MM.1S (cell line): ENCODE measurements at regions not wholly inside any gene's neighbourhood (a gene's known extent, or its start where the extent isn't known, plus 50 kb on each side); places are given as distances from the start of the nearest gene placed in this dataset.

ENCODE experiments used
- DNase-seq: peaks from one replicate; pipeline ENCODE4 v3.0.0-alpha.2; 2015
- H2AFZ ChIP-seq: fragments of 300-600 bp; sonication (generic); 2 replicates; pipeline ENCODE4 v1.6.0; 2016; ENCODE audit warnings: antibody characterized with exemption, low read length
- H3F3A ChIP-seq: fragments of 300-600 bp; sonication (generic); 2 replicates; pipeline ENCODE4 v1.6.1; 2016; ENCODE audit warnings: mild to moderate bottlenecking, antibody characterized with exemption, low read length, moderate library complexity, mixed read lengths; ENCODE audit not compliant: insufficient read depth
- H3K27ac ChIP-seq: fragments of 300-600 bp; sonication (generic); 2 replicates; pipeline ENCODE4 v1.5.1; 2016; ENCODE audit warnings: mild to moderate bottlenecking, low read length
- H3K27me3 ChIP-seq: fragments of 300-600 bp; sonication (generic); replicated peaks from 2 replicates; pipeline ENCODE4 v1.6.0; 2016; ENCODE audit warnings: low read length; ENCODE audit not compliant: insufficient read depth
- H3K36me3 ChIP-seq: fragments of 300-600 bp; sonication (generic); replicated peaks from 2 replicates; pipeline ENCODE4 v1.6.1; 2016; ENCODE audit warnings: mild to moderate bottlenecking, low read length, mixed read lengths; ENCODE audit not compliant: insufficient read depth
- H3K4me1 ChIP-seq: fragments of 300-600 bp; sonication (generic); 2 replicates; pipeline ENCODE4 v1.6.1; 2016; ENCODE audit warnings: low read length, mixed read lengths
- H3K4me2 ChIP-seq: fragments of 300-600 bp; sonication (generic); 2 replicates; pipeline ENCODE4 v1.6.0; 2016; ENCODE audit warnings: low read depth, low read length
- H3K4me3 ChIP-seq: fragments of 300-600 bp; sonication (generic); 2 replicates; pipeline ENCODE4 v1.5.1; 2016; ENCODE audit warnings: low read length, mixed read lengths
- H3K79me2 ChIP-seq: fragments of 300-600 bp; sonication (generic); 2 replicates; pipeline ENCODE4 v1.6.1; 2016; ENCODE audit warnings: mixed run types, low read length, mixed read lengths
- H3K9ac ChIP-seq: fragments of 300-600 bp; sonication (generic); 2 replicates; pipeline ENCODE4 v1.6.1; 2016; ENCODE audit warnings: low read length, mixed read lengths
- H3K9me2 ChIP-seq: fragments of 300-600 bp; sonication (generic); replicated peaks from 2 replicates; pipeline ENCODE4 v1.6.1; 2016; ENCODE audit warnings: mild to moderate bottlenecking, low read length, mixed read lengths; ENCODE audit not compliant: insufficient read depth
- H3K9me3 ChIP-seq: fragments of 300-600 bp; sonication (generic); replicated peaks from 2 replicates; pipeline ENCODE4 v1.6.1; 2016; ENCODE audit warnings: mild to moderate bottlenecking, low read length, mixed read lengths; ENCODE audit not compliant: insufficient read depth
- H4K20me1 ChIP-seq: fragments of 300-600 bp; sonication (generic); 2 replicates; pipeline ENCODE4 v1.6.1; 2016; ENCODE audit warnings: mild to moderate bottlenecking, low read length, moderate library complexity, mixed read lengths; ENCODE audit not compliant: insufficient read depth
- EZH2 ChIP-seq: fragments of 300-600 bp; sonication (generic); optimal IDR thresholded peaks from 2 replicates; pipeline ENCODE3; 2017; ENCODE audit warnings: low read depth, mild to moderate bottlenecking, antibody characterized with exemption, low read length, mixed read lengths
- EZH2phosphoT487 ChIP-seq: fragments of 300-600 bp; sonication (generic); IDR thresholded peaks from 2 replicates; pipeline ENCODE4 v1.6.1; 2018; ENCODE audit warnings: antibody characterized with exemption, low read length
- TF ChIP-seq, protein P1 (sequence below): fragments of 300-600 bp; sonication (generic); IDR thresholded peaks from 2 replicates; pipeline ENCODE4 v1.5.1; 2016; ENCODE audit warnings: antibody characterized with exemption, low read length, mixed read lengths

DNA sequence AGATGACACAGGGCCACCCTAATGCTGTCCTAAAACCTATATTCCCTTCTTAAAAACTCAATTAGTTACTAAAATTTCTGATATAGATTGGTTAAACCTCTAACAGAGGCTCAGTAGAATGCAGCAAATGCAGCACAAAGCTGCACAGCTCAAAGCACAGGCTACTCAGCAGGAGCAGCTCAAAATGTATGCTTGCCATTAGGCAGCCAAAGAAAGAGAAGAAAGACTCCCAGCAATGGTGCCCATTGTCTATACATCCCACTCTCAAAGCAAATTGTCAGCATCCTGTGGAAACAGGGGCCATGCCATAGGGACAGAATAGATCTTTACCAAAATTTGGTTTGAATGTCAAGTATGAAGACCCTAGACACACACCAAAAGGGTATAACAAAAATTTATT lies 73.5 kb downstream of the TFPI2 start:
- TF ChIP-seq, protein P1, sequence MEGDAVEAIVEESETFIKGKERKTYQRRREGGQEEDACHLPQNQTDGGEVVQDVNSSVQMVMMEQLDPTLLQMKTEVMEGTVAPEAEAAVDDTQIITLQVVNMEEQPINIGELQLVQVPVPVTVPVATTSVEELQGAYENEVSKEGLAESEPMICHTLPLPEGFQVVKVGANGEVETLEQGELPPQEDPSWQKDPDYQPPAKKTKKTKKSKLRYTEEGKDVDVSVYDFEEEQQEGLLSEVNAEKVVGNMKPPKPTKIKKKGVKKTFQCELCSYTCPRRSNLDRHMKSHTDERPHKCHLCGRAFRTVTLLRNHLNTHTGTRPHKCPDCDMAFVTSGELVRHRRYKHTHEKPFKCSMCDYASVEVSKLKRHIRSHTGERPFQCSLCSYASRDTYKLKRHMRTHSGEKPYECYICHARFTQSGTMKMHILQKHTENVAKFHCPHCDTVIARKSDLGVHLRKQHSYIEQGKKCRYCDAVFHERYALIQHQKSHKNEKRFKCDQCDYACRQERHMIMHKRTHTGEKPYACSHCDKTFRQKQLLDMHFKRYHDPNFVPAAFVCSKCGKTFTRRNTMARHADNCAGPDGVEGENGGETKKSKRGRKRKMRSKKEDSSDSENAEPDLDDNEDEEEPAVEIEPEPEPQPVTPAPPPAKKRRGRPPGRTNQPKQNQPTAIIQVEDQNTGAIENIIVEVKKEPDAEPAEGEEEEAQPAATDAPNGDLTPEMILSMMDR = no peak
- TF ChIP-seq EZH2phosphoT487 (no peak), EZH2 (no peak)
- Histone ChIP-seq H3K9me3 (no peaks in the 10 kb centered on the region), H2AFZ (no peak overlapping the region), H3K4me1 (peaks cover 10% of the 10 kb centered on the region), H3K4me2 (no peak overlapping the region), H3K27me3 (0 out of 2 replicates have a peak, but pooled peaks cover 1% of the 10 kb centered on the region), H3K36me3 (no peaks in the 10 kb centered on the region), H3K9me2 (no peaks in the 10 kb centered on the region), H4K20me1 (no peaks in the 10 kb centered on the region), H3K79me2 (no peaks in the 10 kb centered on the region), H3F3A (0 out of 2 replicates have a peak, but pooled peaks cover 6% of the 10 kb centered on the region), H3K27ac (no peak overlapping the region), H3K9ac (no peak overlapping the region), H3K4me3 (no peak overlapping the region)
- no peak for DNase-seq

DNA sequence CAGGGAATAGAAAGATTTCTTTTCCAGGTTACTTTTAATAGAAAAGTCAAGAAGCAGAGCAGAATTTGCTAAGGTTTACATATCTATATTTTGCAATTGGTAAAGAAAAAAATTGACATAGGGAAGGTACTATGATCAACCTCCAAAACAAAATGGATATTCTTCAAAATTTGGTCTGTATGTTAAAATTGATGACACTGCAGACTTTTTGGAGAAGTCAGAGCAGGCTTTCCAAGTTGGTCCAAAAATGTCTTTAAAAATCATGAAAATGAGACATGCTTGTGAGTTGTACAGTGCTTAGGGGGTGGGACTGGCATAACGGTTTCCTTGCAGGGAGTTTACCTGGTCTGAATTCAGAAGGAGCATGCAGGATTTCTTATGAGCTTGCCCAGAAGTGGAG lies 77.0 kb downstream of the TFPI2 start:
- no peaks in the 10 kb centered on the region for H3K9me2 ChIP-seq
- H3K79me2 ChIP-seq = no peaks in the 10 kb centered on the region
- no peaks in the 10 kb centered on the region for H3F3A ChIP-seq
- no peak overlapping the region for H3K4me3 ChIP-seq
- H3K36me3 ChIP-seq = no peaks in the 10 kb centered on the region
- H3K9me3 ChIP-seq = no peaks in the 10 kb centered on the region
- no peak overlapping the region for H2AFZ ChIP-seq
- no peak overlapping the region for H3K27ac ChIP-seq
- no peaks in the 10 kb centered on the region for H3K27me3 ChIP-seq
- H4K20me1 ChIP-seq = no peaks in the 10 kb centered on the region
- H3K4me1 ChIP-seq = no peaks in the 10 kb centered on the region
- no peak for TF ChIP-seq EZH2phosphoT487
- TF ChIP-seq, protein P1 = no peak
- no peak for TF ChIP-seq EZH2
- DNase-seq = no peak
- no peak overlapping the region for H3K4me2 ChIP-seq
- H3K9ac ChIP-seq = no peak overlapping the region

DNA sequence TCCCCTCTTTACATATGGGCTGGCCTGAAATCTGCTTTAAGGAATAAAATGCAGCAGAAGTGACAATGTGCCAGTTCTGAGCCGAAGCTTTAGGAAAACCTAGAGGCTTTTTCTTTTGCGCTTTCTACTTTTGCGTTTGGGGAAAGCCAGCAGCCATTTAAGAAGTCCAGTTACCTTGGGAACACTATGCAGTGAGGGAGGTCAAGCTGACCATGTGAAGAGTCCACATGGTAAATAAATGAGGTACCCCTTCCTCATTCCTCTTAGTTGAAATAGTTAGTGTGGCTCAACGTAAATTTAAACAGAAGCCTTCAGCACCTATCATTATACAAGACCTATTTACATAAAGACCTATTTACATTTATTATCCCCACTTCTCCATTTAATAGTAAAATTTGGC lies 78.5 kb downstream of the TFPI2 start:
- no peaks in the 10 kb centered on the region for H3K79me2 ChIP-seq
- TF ChIP-seq EZH2phosphoT487 (no peak), EZH2 (no peak)
- TF ChIP-seq, protein P1 = no peak
- H4K20me1 ChIP-seq = no peaks in the 10 kb centered on the region
- no peak overlapping the region for H3K9ac ChIP-seq
- H3K27me3 ChIP-seq = no peaks in the 10 kb centered on the region
- no peak overlapping the region for H3K27ac ChIP-seq
- no peak for DNase-seq
- H3K9me3 ChIP-seq = no peaks in the 10 kb centered on the region
- H3F3A ChIP-seq = no peaks in the 10 kb centered on the region
- H3K9me2 ChIP-seq = no peaks in the 10 kb centered on the region
- H2AFZ ChIP-seq = no peak overlapping the region
- no peaks in the 10 kb centered on the region for H3K4me1 ChIP-seq
- no peak overlapping the region for H3K4me2 ChIP-seq
- no peaks in the 10 kb centered on the region for H3K36me3 ChIP-seq
- H3K4me3 ChIP-seq = no peak overlapping the region
